Vagina (tissue), 2 donors: ENCODE measurements at regions not wholly inside any gene's neighbourhood (a gene's known extent, or its start where the extent isn't known, plus 50 kb on each side); places are given as distances from the start of the nearest gene placed in this dataset.

Experiments used
- CTCF ChIP-seq, 3 experiments: fragments of 450-650 bp in 2 of 3; fragments of 200-600 bp in 1 of 3; sonication (generic) in 1 of 3; IDR thresholded peaks; one replicate each; pipeline ENCODE4 v1.5.1; 2017 to 2019; ENCODE audit warnings: antibody characterized with exemption in 3 of 3, mild to moderate bottlenecking in 2 of 3, moderate library complexity in 2 of 3
- POLR2A ChIP-seq, 2 donors: fragments of 450-650 bp; IDR thresholded peaks; one replicate each; pipeline ENCODE4 v1.6.1; 2017; ENCODE audit warnings: antibody characterized with exemption in 2 of 2, mild to moderate bottlenecking in 2 of 2, moderate library complexity in 2 of 2
- POLR2AphosphoS5 ChIP-seq, 2 donors: sonication (generic); formaldehyde crosslinking; IDR thresholded peaks; one replicate each; pipeline ENCODE4 v1.9.0; 2017; ENCODE audit warnings: antibody characterized with exemption in 2 of 2, mild to moderate bottlenecking in 2 of 2, low read depth in 1 of 2; ENCODE audit not compliant: insufficient read depth in 1 of 2

GRCh38 chr14:80005561-80005960 lies 205.7 kb downstream of the DIO2 start:
- no peak for TF ChIP-seq POLR2AphosphoS5 (IDR thresholded peaks at IDR 0.05; ENCODE audit: insufficient read depth in 1 of 2, low read depth in 1 of 2)
- TF ChIP-seq POLR2A (IDR thresholded peaks at IDR 0.05): no peak
- TF ChIP-seq CTCF (IDR thresholded peaks at IDR 0.05): no peak
